HG03558 (cell line): ENCODE measurements at regions not wholly inside any gene's neighbourhood (a gene's known extent, or its start where the extent isn't known, plus 50 kb on each side); places are given as distances from the start of the nearest gene placed in this dataset.

ENCODE experiments used
- ATAC-seq: cut with Tn5 transposase; IDR thresholded peaks from one replicate; pipeline ENCODE4 v1.9.1; 2021; ENCODE audit warnings: moderate number of reproducible peaks; ENCODE audit not compliant: unreplicated experiment; ENCODE audit errors: extremely low read depth

- ATAC-seq: no peak
These were observed 73.7 kb upstream of the EYS start for GRCh38 chr6:65780691-65781090.

GRCh38 chr6:65776332-65776731 is 69.3 kb upstream of the EYS start:
- no peak for ATAC-seq

GRCh38 chr6:65771946-65772345 is 64.9 kb upstream of the EYS start:
- no peak for ATAC-seq

- ATAC-seq: no peak
These were observed 54.9 kb upstream of the EYS start for GRCh38 chr6:65761890-65762289.

- ATAC-seq: no peak
These were observed 53.3 kb upstream of the EYS start for GRCh38 chr6:65760285-65760684.
